ENCODE measurements at regions not wholly inside any gene's neighbourhood (a gene's known extent, or its start where the extent isn't known, plus 50 kb on each side); places are given as distances from the start of the nearest gene placed in this dataset.

GRCh38 chr20:43363506-43363905 is 94.2 kb upstream of the SRSF6 start:
- no peak for TF ChIP-seq CTCF (conservative IDR thresholded peaks at IDR 0.05; ENCODE audit: low read depth in 2 of 2)
- TF ChIP-seq POLR2AphosphoS5 (IDR thresholded peaks at IDR 0.05; ENCODE audit: low read depth): no peak
- no peak for TF ChIP-seq EZH2 (IDR thresholded peaks at IDR 0.05; ENCODE audit: low read depth, unreplicated experiment)
- TF ChIP-seq JUNB (IDR thresholded peaks at IDR 0.05; ENCODE audit: unreplicated experiment): no peak
- TF ChIP-seq ETS1 (IDR thresholded peaks at IDR 0.05): no peak
- TF ChIP-seq ZNF331 (CRISPR knock-in tag; IDR thresholded peaks at IDR 0.05; ENCODE audit: low read depth): no peak
- no peak for TF ChIP-seq ZNF114 (CRISPR knock-in tag; IDR thresholded peaks at IDR 0.05)

Data from GM23338 (cell line).